GM23248 (cell line): ENCODE measurements at regions not wholly inside any gene's neighbourhood (a gene's known extent, or its start where the extent isn't known, plus 50 kb on each side); places are given as distances from the start of the nearest gene placed in this dataset.

Experiments used
- EZH2 ChIP-seq: fragments of 200-600 bp; sonication (generic); IDR thresholded peaks from 2 replicates; pipeline ENCODE4 v1.6.1; 2018; ENCODE audit warnings: antibody characterized with exemption, mild to moderate bottlenecking; ENCODE audit not compliant: insufficient read depth, poor library complexity, severe bottlenecking
- EZH2phosphoT487 ChIP-seq: fragments of 200-600 bp; sonication (generic); IDR thresholded peaks from 2 replicates; pipeline ENCODE4 v1.6.1; 2018; ENCODE audit warnings: antibody characterized with exemption, moderate library complexity, mild to moderate bottlenecking, low read depth; ENCODE audit not compliant: insufficient read depth

DNA sequence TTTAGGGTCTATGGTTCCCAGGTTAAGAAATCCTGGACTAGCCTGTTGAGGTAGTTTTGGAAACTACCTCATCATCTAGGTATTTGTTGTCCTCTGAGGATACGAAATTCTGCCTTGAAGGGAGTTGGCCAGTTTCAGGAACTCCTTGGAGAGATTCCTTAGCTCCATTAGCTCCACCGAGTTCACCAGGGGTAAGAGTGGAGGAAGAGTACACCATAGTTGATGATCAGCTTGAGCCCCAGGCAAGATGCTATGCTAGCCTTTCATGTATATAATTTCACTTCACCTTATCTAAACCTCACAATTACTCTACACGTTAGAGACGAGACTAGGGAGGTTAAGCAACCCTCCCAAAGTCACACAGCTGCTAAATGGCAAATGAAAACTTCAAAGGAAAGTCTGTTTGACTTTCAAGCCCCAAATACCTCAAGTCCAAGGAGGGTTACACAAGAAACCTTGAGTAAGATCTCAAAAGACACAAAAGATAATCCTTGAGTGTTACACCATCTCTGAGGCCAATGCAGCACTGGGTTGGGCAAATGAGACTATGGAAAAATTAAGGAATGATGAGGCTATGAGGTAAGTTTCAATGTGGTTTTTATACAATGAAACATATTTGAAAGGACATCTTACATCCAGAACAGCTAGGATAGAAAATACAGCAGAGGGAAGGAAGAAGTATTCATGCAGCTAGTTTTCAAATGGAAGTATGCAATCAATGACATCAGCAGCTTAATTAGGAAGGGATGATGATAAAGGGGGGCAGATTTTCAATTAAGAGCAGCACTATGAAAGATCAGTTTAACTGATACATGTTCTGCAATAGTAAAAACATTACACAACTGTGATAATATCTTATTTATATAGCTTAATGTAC lies 97.2 kb upstream of the KRAS start:
- TF ChIP-seq EZH2 = no peak
- TF ChIP-seq EZH2phosphoT487 = no peak
